VCaP (cell line): ENCODE measurements at regions not wholly inside any gene's neighbourhood (a gene's known extent, or its start where the extent isn't known, plus 50 kb on each side); places are given as distances from the start of the nearest gene placed in this dataset.
A peak's percentile ranks its signal among the peaks of the same experiment; 100 is the strongest.

Experiments used
- H3K27ac ChIP-seq: fragments of 450-650 bp; 2 replicates; pipeline ENCODE4 v1.5.1; 2017
- TF ChIP-seq, protein P1 (sequence below): fragments of 450-650 bp; conservative IDR thresholded peaks from 2 replicates; pipeline ENCODE4 v1.5.1; 2017; ENCODE audit warnings: mild to moderate bottlenecking, moderate library complexity

- no peak overlapping the region for H3K27ac ChIP-seq
- TF ChIP-seq, protein P1, sequence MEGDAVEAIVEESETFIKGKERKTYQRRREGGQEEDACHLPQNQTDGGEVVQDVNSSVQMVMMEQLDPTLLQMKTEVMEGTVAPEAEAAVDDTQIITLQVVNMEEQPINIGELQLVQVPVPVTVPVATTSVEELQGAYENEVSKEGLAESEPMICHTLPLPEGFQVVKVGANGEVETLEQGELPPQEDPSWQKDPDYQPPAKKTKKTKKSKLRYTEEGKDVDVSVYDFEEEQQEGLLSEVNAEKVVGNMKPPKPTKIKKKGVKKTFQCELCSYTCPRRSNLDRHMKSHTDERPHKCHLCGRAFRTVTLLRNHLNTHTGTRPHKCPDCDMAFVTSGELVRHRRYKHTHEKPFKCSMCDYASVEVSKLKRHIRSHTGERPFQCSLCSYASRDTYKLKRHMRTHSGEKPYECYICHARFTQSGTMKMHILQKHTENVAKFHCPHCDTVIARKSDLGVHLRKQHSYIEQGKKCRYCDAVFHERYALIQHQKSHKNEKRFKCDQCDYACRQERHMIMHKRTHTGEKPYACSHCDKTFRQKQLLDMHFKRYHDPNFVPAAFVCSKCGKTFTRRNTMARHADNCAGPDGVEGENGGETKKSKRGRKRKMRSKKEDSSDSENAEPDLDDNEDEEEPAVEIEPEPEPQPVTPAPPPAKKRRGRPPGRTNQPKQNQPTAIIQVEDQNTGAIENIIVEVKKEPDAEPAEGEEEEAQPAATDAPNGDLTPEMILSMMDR: no peak
Measured at GRCh38 chr1:60567256-60567655, 493.7 kb upstream of the C1orf87 start.

DNA sequence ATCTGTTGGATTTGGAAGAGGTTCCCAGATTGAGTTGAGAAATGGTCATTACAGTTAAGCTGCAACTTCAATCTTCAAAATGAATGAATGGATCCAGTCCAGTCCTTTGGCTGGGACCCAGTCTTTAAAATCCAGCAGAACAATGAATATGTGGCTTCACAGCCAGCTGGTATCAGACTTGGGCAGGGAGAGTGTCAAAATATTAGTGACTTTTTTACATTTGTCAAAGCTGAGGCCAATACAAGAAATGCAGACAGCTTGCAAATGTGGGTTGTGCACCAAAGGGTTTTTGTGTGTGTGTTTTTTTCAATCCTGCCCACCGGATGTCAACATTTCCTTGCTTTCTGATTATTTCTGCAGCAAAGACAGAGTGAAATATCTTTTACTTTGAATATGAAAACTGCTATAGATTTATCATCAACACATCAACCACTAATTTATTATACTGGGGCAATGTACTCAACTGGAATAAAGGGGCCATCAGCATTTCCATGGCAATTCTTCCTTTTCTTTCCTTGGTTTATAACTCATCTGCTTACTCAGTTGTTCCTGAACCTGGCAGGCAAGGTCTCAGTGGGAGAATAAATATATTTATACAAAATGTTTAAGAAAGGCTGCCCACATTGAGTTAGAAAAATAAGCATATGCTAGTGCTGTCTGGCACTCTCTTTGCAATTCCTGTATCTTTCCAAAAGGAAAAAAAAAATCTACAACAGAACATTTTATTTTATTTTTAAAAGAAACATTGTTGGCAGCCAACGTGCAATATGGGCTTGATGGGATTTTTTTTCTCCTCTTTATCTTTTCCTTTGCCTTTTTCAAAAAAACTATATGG lies 491.6 kb upstream of the C1orf87 start:
- H3K27ac ChIP-seq: no peak overlapping the region
- TF ChIP-seq, protein P1: no peak; the same call in 1 of the 2 replicates

- TF ChIP-seq, protein P1: no peak
Measured at GRCh38 chr1:60563777-60564535, 490.4 kb upstream of the C1orf87 start.

DNA sequence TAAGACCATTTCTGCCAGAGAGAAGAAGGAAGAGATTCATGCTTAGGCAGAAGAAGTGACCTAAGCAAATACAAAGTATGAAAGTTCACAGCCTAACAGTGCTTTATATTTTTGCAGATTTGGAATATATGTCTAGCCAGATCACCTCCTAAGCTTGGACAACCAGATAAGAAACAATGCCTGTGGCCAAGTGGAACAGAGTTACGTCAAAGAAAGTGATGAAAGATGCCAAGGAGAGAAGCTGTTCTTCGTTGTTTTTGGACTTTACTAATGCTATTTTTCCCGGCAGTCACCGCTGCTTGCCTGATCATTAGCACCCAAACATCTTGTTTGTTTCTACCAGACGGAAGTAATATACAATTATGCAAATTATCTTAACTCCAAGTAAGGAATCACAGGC lies 489.2 kb upstream of the C1orf87 start:
- H3K27ac ChIP-seq: no peak overlapping the region
- TF ChIP-seq, protein P1: no peak

More at GRCh38 chr1:60563777-60564535, 490.4 kb upstream of the C1orf87 start:
- peak overlapping the region; percentile 6; the same call in 1 of the 2 replicates for H3K27ac ChIP-seq

- no peak overlapping the region for H3K27ac ChIP-seq
- TF ChIP-seq, protein P1: no peak
Measured at GRCh38 chr1:60560701-60561100, 487.1 kb upstream of the C1orf87 start.

- no peak overlapping the region for H3K27ac ChIP-seq
- TF ChIP-seq, protein P1: no peak
Measured at GRCh38 chr1:60558236-60558635, 484.7 kb upstream of the C1orf87 start.

GRCh38 chr1:60553730-60554129 lies 480.2 kb upstream of the C1orf87 start:
- TF ChIP-seq, protein P1: no peak
- no peak overlapping the region for H3K27ac ChIP-seq
